ENCODE measurements at regions not wholly inside any gene's neighbourhood (a gene's known extent, or its start where the extent isn't known, plus 50 kb on each side); places are given as distances from the start of the nearest gene placed in this dataset.
"Not testable (repeated sequence)": the region's sequence is repeated elsewhere in the genome, so short reads cannot be mapped to it uniquely, and the experiment has no call there.

- ATAC-seq; H3K4me3 Mint-ChIP-seq; H3K4me1 Mint-ChIP-seq; DNase-seq (ENCODE audit: low spot score in 2 of 2); H3K27ac Mint-ChIP-seq; H3K36me3 Mint-ChIP-seq: not testable (repeated sequence)
- peaks cover 14% of the 10 kb centered on the region for H3K9me3 Mint-ChIP-seq
Observed at GRCh38 chr6:76157800-76158199, 85.3 kb upstream of the IMPG1 start.

- Mint-ChIP-seq H3K9me3 (peaks cover 6% of the 10 kb centered on the region), H3K27ac (no peak overlapping the region), H3K36me3 (no peaks in the 10 kb centered on the region), H3K4me3 (no peak overlapping the region), H3K4me1 (no peaks in the 10 kb centered on the region)
- ATAC-seq, result no peak
- no peak for DNase-seq (ENCODE audit: low spot score in 2 of 2)
Observed at GRCh38 chr6:76135481-76135880, 63.0 kb upstream of the IMPG1 start.

- Mint-ChIP-seq H3K9me3 (peaks cover 10% of the 10 kb centered on the region), H3K4me3 (no peak overlapping the region), H3K27ac (no peak overlapping the region), H3K36me3 (no peaks in the 10 kb centered on the region), H3K4me1 (no peaks in the 10 kb centered on the region)
- DNase-seq (ENCODE audit: low spot score in 2 of 2) (no peak), ATAC-seq (no peak)
Observed at GRCh38 chr6:76134651-76135050, 62.2 kb upstream of the IMPG1 start.

- Mint-ChIP-seq H3K4me1 (no peaks in the 10 kb centered on the region), H3K36me3 (no peaks in the 10 kb centered on the region), H3K9me3 (peaks cover 9% of the 10 kb centered on the region), H3K4me3 (no peak overlapping the region), H3K27ac (no peak overlapping the region)
- ATAC-seq (no peak), DNase-seq (ENCODE audit: low spot score in 2 of 2) (no peak)
Observed at GRCh38 chr6:76124018-76124417, 51.6 kb upstream of the IMPG1 start.

Measured in stimulated activated effector memory CD8-positive, alpha-beta T cell treated with anti-CD3 and anti-CD28 coated beads, Interleukin-12 subunit alpha, Interleukin-12 subunit beta, amount 100 ng/mL, for 72 hours (primary cell).